ENCODE measurements at regions not wholly inside any gene's neighbourhood (a gene's known extent, or its start where the extent isn't known, plus 50 kb on each side); places are given as distances from the start of the nearest gene placed in this dataset.

- TF ChIP-seq CTCF (IDR thresholded peaks at IDR 0.05) (no peak), ZFX (IDR thresholded peaks at IDR 0.05; ENCODE audit: borderline replicate concordance) (no peak)
Observed at GRCh38 chr2:5437375-5437774, 254.8 kb upstream of the SOX11 start.
